WTC11 (cell line): ENCODE measurements at regions not wholly inside any gene's neighbourhood (a gene's known extent, or its start where the extent isn't known, plus 50 kb on each side); places are given as distances from the start of the nearest gene placed in this dataset.

Experiments used
- ATAC-seq: fragments of 200-7000 bp; cut with Tn5 transposase; 2 replicates; pipeline ENCODE4 v1.10.0; 2021; ENCODE audit warnings: mild to moderate bottlenecking, moderate library complexity
- CTCF ChIA-PET: fragments of 300-600 bp; sonication (Branson Sonifier 250); formaldehyde crosslinking; loops from one replicate; lab custom pipeline; 2021; ENCODE audit warnings: antibody characterized with exemption; lab: Charles Lee
- POLR2A ChIA-PET: fragments of 350-600 bp; sonication (Branson Sonifier 250); formaldehyde crosslinking; loops from one replicate; lab custom pipeline; 2021; ENCODE audit warnings: antibody characterized with exemption; lab: Charles Lee
- DNase-seq: peaks from one replicate; pipeline ENCODE4 v3.0.0; 2021; ENCODE audit warnings: low spot score
- H3K27ac Mint-ChIP-seq: 2 replicates; pipeline ENCODE4 v1.8.0; 2021; ENCODE audit warnings: mixed read lengths
- H3K27me3 Mint-ChIP-seq: 2 replicates; pipeline ENCODE4 v1.8.0; 2021; ENCODE audit warnings: low read depth, mild to moderate bottlenecking, moderate library complexity, mixed read lengths
- H3K36me3 Mint-ChIP-seq: 2 replicates; pipeline ENCODE4 v1.8.0; 2021; ENCODE audit warnings: mixed read lengths
- H3K4me1 Mint-ChIP-seq: 2 replicates; pipeline ENCODE4 v1.8.0; 2022; ENCODE audit warnings: mixed read lengths
- H3K4me3 Mint-ChIP-seq: 2 replicates; pipeline ENCODE4 v1.8.0; 2021; ENCODE audit warnings: mild to moderate bottlenecking, moderate library complexity, mixed read lengths
- H3K9me3 Mint-ChIP-seq: 2 replicates; pipeline ENCODE4 v1.8.0; 2021; ENCODE audit warnings: mixed read lengths
- ATF1 ChIP-seq: sonication (generic); formaldehyde crosslinking; IDR thresholded peaks from 2 replicates; pipeline ENCODE4 v1.8.1; 2023; ENCODE audit warnings: mild to moderate bottlenecking, moderate library complexity, missing genetic modification reagents
- CBFB ChIP-seq: sonication (generic); formaldehyde crosslinking; IDR thresholded peaks from 2 replicates; pipeline ENCODE4 v1.8.1; 2022; ENCODE audit warnings: mild to moderate bottlenecking, low read depth, missing genetic modification reagents
- FOXJ3 ChIP-seq: sonication (generic); formaldehyde crosslinking; IDR thresholded peaks from 2 replicates; pipeline ENCODE4 v1.9.0; 2021; ENCODE audit warnings: missing genetic modification reagents, mild to moderate bottlenecking, borderline replicate concordance
- FOXK1 ChIP-seq: sonication (generic); formaldehyde crosslinking; IDR thresholded peaks from 2 replicates; pipeline ENCODE4 v1.8.0; 2022; ENCODE audit warnings: mild to moderate bottlenecking, moderate library complexity, missing genetic modification reagents
- FOXP1 ChIP-seq: sonication (generic); formaldehyde crosslinking; IDR thresholded peaks from 2 replicates; pipeline ENCODE4 v1.8.0; 2022; ENCODE audit warnings: missing genetic modification reagents, mild to moderate bottlenecking, moderate library complexity, borderline replicate concordance
- GTF2I ChIP-seq: fragments of 250-450 bp; sonication (Bioruptor Pico); conservative IDR thresholded peaks from 2 replicates; pipeline ENCODE4 v1.4.0; 2021; ENCODE audit warnings: mild to moderate bottlenecking
- JAZF1 ChIP-seq: fragments of 250-450 bp; sonication (Bioruptor Pico); IDR thresholded peaks from 2 replicates; pipeline ENCODE4 v1.9.0; 2021; ENCODE audit warnings: moderate library complexity, mild to moderate bottlenecking, inconsistent platforms
- NFE2L1 ChIP-seq: sonication (generic); formaldehyde crosslinking; IDR thresholded peaks from 2 replicates; pipeline ENCODE4 v1.8.1; 2023; ENCODE audit warnings: missing genetic modification reagents
- NR3C1 ChIP-seq: sonication (generic); formaldehyde crosslinking; conservative IDR thresholded peaks from 2 replicates; pipeline ENCODE4 v1.8.1; 2023; ENCODE audit warnings: low read depth, mild to moderate bottlenecking, missing genetic modification reagents
- RELA ChIP-seq: sonication (generic); formaldehyde crosslinking; IDR thresholded peaks from 2 replicates; pipeline ENCODE4 v1.8.1; 2022; ENCODE audit warnings: missing genetic modification reagents, mild to moderate bottlenecking, borderline replicate concordance
- RORB ChIP-seq: fragments of 250-450 bp; sonication (Bioruptor Pico); IDR thresholded peaks from 2 replicates; pipeline ENCODE4 v1.9.0; 2021; ENCODE audit warnings: mild to moderate bottlenecking
- SMAD4 ChIP-seq: sonication (generic); formaldehyde crosslinking; IDR thresholded peaks from 2 replicates; pipeline ENCODE4 v1.8.0; 2022; ENCODE audit warnings: mild to moderate bottlenecking, missing genetic modification reagents
- SP1 ChIP-seq: sonication (generic); formaldehyde crosslinking; conservative IDR thresholded peaks from 2 replicates; pipeline ENCODE4 v1.8.1; 2022; ENCODE audit warnings: missing genetic modification reagents
- ZNF423 ChIP-seq: fragments of 250-450 bp; sonication (Bioruptor Pico); IDR thresholded peaks from 2 replicates; pipeline ENCODE4 v2.1.2; 2022; ENCODE audit warnings: mild to moderate bottlenecking, moderate library complexity
- ZNF671 ChIP-seq: fragments of 250-450 bp; sonication (Bioruptor Pico); IDR thresholded peaks from 2 replicates; pipeline ENCODE4 v1.8.0; 2021; ENCODE audit warnings: mild to moderate bottlenecking
- TF ChIP-seq, protein P1 (sequence below): fragments of 250-450 bp; sonication (Bioruptor Pico); IDR thresholded peaks from 2 replicates; pipeline ENCODE4 v1.9.0; 2021; ENCODE audit warnings: moderate library complexity, mild to moderate bottlenecking, inconsistent platforms, borderline replicate concordance
- TF ChIP-seq, protein P2 (sequence below): sonication (generic); formaldehyde crosslinking; IDR thresholded peaks from 2 replicates; pipeline ENCODE4 v1.8.0; 2023; ENCODE audit warnings: mild to moderate bottlenecking, missing genetic modification reagents
- TF ChIP-seq, protein P3 (sequence below): fragments of 200-600 bp; IDR thresholded peaks from 2 replicates; pipeline ENCODE4 v1.8.0; 2022; ENCODE audit warnings: antibody characterized with exemption
- TF ChIP-seq, protein P4 (sequence below): sonication (generic); formaldehyde crosslinking; IDR thresholded peaks from 2 replicates; pipeline ENCODE4 v1.8.1; 2023; ENCODE audit warnings: mild to moderate bottlenecking, moderate library complexity, missing genetic modification reagents
- TF ChIP-seq, protein P5 (sequence below): sonication (generic); formaldehyde crosslinking; IDR thresholded peaks from 2 replicates; pipeline ENCODE4 v1.8.1; 2022; ENCODE audit warnings: mild to moderate bottlenecking, moderate library complexity, missing genetic modification reagents

DNA sequence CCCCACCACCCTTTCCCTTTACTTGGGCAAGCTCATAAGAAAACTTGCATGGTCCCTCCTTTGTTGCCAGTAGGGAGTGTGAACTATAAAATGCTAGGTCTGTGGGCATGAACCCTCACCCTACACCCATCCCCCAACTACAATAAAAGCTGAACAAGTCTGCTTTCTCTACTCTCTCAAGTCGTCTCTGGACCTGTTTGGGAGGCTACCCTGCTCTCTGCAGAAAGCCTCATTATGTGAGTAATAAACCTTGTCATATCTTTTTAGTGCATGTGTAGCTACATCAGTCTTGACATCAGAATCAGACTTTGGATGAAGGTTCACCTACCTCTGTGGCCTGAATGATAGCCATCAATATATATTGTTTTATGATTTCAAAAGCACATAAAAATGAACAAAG lies 155.4 kb upstream of the FAM241A start:
- Mint-ChIP-seq H3K27me3 (no peaks in the 10 kb centered on the region), H3K4me3 (no peak overlapping the region), H3K36me3 (no peaks in the 10 kb centered on the region), H3K27ac (no peak overlapping the region), H3K4me1 (peaks cover 16% of the 10 kb centered on the region), H3K9me3 (no peaks in the 10 kb centered on the region)
- ChIA-PET CTCF (no interaction called here), POLR2A (no interaction called here)
- no peak for ATAC-seq
- TF ChIP-seq ZNF423 (CRISPR knock-in tag) (no peak), NFE2L1 (CRISPR knock-in tag) (no peak), GTF2I (CRISPR knock-in tag) (no peak), ATF1 (no peak)
- TF ChIP-seq, protein P1, sequence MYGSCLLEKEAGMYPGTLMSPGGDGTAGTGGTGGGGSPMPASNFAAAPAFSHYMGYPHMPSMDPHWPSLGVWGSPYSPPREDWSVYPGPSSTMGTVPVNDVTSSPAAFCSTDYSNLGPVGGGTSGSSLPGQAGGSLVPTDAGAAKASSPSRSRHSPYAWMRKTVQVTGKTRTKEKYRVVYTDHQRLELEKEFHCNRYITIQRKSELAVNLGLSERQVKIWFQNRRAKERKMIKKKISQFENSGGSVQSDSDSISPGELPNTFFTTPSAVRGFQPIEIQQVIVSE (CRISPR knock-in tag), result no peak
- no peak for DNase-seq

DNA sequence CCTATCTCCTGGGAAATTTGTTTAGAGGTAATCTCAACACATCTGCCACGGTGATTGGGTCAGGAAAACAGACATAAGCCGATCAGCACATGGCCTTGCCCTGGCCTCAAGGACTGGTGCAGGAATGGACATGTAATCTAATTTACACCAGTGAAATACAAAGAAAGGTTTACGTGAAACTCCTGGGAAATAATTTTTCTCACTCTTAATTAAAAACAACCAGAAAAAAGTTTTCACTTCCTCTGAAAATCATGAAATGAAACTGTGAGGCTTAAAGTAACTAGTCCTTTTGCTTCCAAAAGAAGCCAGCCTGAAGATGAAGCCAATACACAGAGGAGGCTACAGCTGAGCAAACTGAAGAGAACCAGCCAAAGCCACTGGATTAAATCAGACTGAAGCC lies 154.1 kb upstream of the FAM241A start:
- no peak overlapping the region for H3K27ac Mint-ChIP-seq
- no peak overlapping the region for H3K4me3 Mint-ChIP-seq
- TF ChIP-seq RORB (no peak), CBFB (CRISPR knock-in tag) (no peak), ZNF671 (CRISPR knock-in tag) (no peak), JAZF1 (CRISPR knock-in tag) (no peak), FOXJ3 (CRISPR knock-in tag) (no peak), RELA (no peak), GTF2I (CRISPR knock-in tag) (no peak), FOXP1 (CRISPR knock-in tag) (no peak), FOXK1 (CRISPR knock-in tag) (no peak), SP1 (CRISPR knock-in tag) (no peak), NR3C1 (no peak), ZNF423 (CRISPR knock-in tag) (no peak), SMAD4 (CRISPR knock-in tag) (no peak)
- TF ChIP-seq, protein P2, sequence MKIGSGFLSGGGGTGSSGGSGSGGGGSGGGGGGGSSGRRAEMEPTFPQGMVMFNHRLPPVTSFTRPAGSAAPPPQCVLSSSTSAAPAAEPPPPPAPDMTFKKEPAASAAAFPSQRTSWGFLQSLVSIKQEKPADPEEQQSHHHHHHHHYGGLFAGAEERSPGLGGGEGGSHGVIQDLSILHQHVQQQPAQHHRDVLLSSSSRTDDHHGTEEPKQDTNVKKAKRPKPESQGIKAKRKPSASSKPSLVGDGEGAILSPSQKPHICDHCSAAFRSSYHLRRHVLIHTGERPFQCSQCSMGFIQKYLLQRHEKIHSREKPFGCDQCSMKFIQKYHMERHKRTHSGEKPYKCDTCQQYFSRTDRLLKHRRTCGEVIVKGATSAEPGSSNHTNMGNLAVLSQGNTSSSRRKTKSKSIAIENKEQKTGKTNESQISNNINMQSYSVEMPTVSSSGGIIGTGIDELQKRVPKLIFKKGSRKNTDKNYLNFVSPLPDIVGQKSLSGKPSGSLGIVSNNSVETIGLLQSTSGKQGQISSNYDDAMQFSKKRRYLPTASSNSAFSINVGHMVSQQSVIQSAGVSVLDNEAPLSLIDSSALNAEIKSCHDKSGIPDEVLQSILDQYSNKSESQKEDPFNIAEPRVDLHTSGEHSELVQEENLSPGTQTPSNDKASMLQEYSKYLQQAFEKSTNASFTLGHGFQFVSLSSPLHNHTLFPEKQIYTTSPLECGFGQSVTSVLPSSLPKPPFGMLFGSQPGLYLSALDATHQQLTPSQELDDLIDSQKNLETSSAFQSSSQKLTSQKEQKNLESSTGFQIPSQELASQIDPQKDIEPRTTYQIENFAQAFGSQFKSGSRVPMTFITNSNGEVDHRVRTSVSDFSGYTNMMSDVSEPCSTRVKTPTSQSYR (CRISPR knock-in tag), result no peak
- TF ChIP-seq, protein P3, sequence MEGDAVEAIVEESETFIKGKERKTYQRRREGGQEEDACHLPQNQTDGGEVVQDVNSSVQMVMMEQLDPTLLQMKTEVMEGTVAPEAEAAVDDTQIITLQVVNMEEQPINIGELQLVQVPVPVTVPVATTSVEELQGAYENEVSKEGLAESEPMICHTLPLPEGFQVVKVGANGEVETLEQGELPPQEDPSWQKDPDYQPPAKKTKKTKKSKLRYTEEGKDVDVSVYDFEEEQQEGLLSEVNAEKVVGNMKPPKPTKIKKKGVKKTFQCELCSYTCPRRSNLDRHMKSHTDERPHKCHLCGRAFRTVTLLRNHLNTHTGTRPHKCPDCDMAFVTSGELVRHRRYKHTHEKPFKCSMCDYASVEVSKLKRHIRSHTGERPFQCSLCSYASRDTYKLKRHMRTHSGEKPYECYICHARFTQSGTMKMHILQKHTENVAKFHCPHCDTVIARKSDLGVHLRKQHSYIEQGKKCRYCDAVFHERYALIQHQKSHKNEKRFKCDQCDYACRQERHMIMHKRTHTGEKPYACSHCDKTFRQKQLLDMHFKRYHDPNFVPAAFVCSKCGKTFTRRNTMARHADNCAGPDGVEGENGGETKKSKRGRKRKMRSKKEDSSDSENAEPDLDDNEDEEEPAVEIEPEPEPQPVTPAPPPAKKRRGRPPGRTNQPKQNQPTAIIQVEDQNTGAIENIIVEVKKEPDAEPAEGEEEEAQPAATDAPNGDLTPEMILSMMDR, result no peak
- TF ChIP-seq, protein P4, sequence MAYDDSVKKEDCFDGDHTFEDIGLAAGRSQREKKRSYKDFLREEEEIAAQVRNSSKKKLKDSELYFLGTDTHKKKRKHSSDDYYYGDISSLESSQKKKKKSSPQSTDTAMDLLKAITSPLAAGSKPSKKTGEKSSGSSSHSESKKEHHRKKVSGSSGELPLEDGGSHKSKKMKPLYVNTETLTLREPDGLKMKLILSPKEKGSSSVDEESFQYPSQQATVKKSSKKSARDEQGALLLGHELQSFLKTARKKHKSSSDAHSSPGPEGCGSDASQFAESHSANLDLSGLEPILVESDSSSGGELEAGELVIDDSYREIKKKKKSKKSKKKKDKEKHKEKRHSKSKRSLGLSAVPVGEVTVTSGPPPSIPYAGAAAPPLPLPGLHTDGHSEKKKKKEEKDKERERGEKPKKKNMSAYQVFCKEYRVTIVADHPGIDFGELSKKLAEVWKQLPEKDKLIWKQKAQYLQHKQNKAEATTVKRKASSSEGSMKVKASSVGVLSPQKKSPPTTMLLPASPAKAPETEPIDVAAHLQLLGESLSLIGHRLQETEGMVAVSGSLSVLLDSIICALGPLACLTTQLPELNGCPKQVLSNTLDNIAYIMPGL (CRISPR knock-in tag), result no peak
- TF ChIP-seq, protein P5, sequence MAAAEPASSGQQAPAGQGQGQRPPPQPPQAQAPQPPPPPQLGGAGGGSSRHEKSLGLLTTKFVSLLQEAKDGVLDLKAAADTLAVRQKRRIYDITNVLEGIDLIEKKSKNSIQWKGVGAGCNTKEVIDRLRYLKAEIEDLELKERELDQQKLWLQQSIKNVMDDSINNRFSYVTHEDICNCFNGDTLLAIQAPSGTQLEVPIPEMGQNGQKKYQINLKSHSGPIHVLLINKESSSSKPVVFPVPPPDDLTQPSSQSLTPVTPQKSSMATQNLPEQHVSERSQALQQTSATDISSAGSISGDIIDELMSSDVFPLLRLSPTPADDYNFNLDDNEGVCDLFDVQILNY, result no peak
- ATAC-seq, result no peak
- peaks cover 12% of the 10 kb centered on the region for H3K4me1 Mint-ChIP-seq
- DNase-seq, result no peak
- no peaks in the 10 kb centered on the region for H3K27me3 Mint-ChIP-seq
- no peaks in the 10 kb centered on the region for H3K9me3 Mint-ChIP-seq
- ChIA-PET POLR2A (no interaction called here), CTCF (no interaction called here)
- H3K36me3 Mint-ChIP-seq, result no peaks in the 10 kb centered on the region
